H1 (cell line): ENCODE measurements at regions not wholly inside any gene's neighbourhood (a gene's known extent, or its start where the extent isn't known, plus 50 kb on each side); places are given as distances from the start of the nearest gene placed in this dataset.

Source experiments
- ASH2L ChIP-seq: fragments of 200-600, 300-600 bp; sonication (generic); IDR thresholded peaks from one replicate; pipeline ENCODE4 v1.7.1; 2017; ENCODE audit warnings: low read length
- ATF2 ChIP-seq: IDR thresholded peaks from 2 replicates; pipeline ENCODE4 v1.6.1; 2012; ENCODE audit warnings: low read length, inconsistent platforms
- CHD7 ChIP-seq: fragments of 300-600 bp; sonication (generic); IDR thresholded peaks from 2 replicates; pipeline ENCODE4 v1.7.1; 2012; ENCODE audit warnings: low read length, moderate library complexity, mild to moderate bottlenecking, inconsistent platforms; ENCODE audit not compliant: insufficient replicate concordance
- EGR1 ChIP-seq: IDR thresholded peaks from 2 replicates; pipeline ENCODE4 v1.6.1; 2011; ENCODE audit warnings: low read depth, low read length, borderline replicate concordance
- GABPA ChIP-seq: IDR thresholded peaks from 2 replicates; pipeline ENCODE4 v1.6.1; 2011; ENCODE audit warnings: mild to moderate bottlenecking, low read length, moderate library complexity, borderline replicate concordance; ENCODE audit not compliant: insufficient read depth
- HDAC6 ChIP-seq: IDR thresholded peaks from one replicate; pipeline ENCODE4 v1.7.1; 2012; ENCODE audit warnings: low read depth, mild to moderate bottlenecking, inconsistent platforms, low read length, moderate library complexity
- RAD21 ChIP-seq, 2 experiments: IDR thresholded peaks in 1 of 2; conservative IDR thresholded peaks in 1 of 2; 2 replicates each; pipeline ENCODE4 v1.6.1; 2011; ENCODE audit warnings: low read depth in 2 of 2, low read length in 2 of 2, improper control_type of control experiment in 1 of 2, inconsistent platforms in 1 of 2, mild to moderate bottlenecking in 1 of 2, moderate library complexity in 1 of 2
- RXRA ChIP-seq: IDR thresholded peaks from 2 replicates; pipeline ENCODE4 v1.6.1; 2011; ENCODE audit warnings: low read depth, mild to moderate bottlenecking, low read length, moderate library complexity; ENCODE audit not compliant: insufficient read depth
- SIRT6 ChIP-seq: IDR thresholded peaks from one replicate; pipeline ENCODE4 v1.7.1; 2012; ENCODE audit warnings: low read length, inconsistent platforms
- TAF7 ChIP-seq: optimal IDR thresholded peaks from 2 replicates; pipeline ENCODE3; 2011; ENCODE audit warnings: low read depth, mild to moderate bottlenecking, inconsistent platforms, low read length, moderate library complexity, borderline replicate concordance
- TEAD4 ChIP-seq: IDR thresholded peaks from 2 replicates; pipeline ENCODE4 v1.6.1; 2012; ENCODE audit warnings: low read depth, low read length, inconsistent platforms, mixed read lengths

GRCh38 chr16:51450376-51450775, 299.3 kb upstream of the SALL1 start (continued):
- no peak for TF ChIP-seq CHD7
- TF ChIP-seq TAF7: no peak
- no peak for TF ChIP-seq TEAD4
- no peak for TF ChIP-seq SIRT6
- TF ChIP-seq ASH2L: no peak
- TF ChIP-seq HDAC6: no peak
- no peak for TF ChIP-seq ATF2
- no peak for TF ChIP-seq EGR1
- no peak for TF ChIP-seq RAD21 (IDR thresholded peaks at IDR 0.05 in 1 of 2, conservative IDR thresholded peaks at IDR 0.05 in 1 of 2; ENCODE audit: low read depth in 2 of 2, low read length in 2 of 2)
- TF ChIP-seq GABPA: no peak
- no peak for TF ChIP-seq RXRA
